Choroid plexus epithelial cell (primary cell): ENCODE measurements at regions not wholly inside any gene's neighbourhood (a gene's known extent, or its start where the extent isn't known, plus 50 kb on each side); places are given as distances from the start of the nearest gene placed in this dataset.
"Not testable (repeated sequence)": the region's sequence is repeated elsewhere in the genome, so short reads cannot be mapped to it uniquely, and the experiment has no call there.

ENCODE experiments used
- DNase-seq: peaks from one replicate; pipeline ENCODE4 v3.0.0-alpha.2; 2010; ENCODE audit warnings: low read depth
- H3K4me3 ChIP-seq: 2 replicates; pipeline ENCODE4 v1.5.1; 2011; ENCODE audit warnings: low read depth, mild to moderate bottlenecking, control low read depth, low read length, moderate library complexity
- CTCF ChIP-seq: conservative IDR thresholded peaks from 2 replicates; pipeline ENCODE4 v1.5.1; 2011; ENCODE audit warnings: low read depth, mild to moderate bottlenecking, control low read depth, inconsistent platforms, low read length, moderate library complexity

- no peak for DNase-seq
- no peak overlapping the region for H3K4me3 ChIP-seq
- no peak for TF ChIP-seq CTCF
Observed at GRCh38 chr11:135002236-135002635, 590.2 kb upstream of the B3GAT1 start.

DNA sequence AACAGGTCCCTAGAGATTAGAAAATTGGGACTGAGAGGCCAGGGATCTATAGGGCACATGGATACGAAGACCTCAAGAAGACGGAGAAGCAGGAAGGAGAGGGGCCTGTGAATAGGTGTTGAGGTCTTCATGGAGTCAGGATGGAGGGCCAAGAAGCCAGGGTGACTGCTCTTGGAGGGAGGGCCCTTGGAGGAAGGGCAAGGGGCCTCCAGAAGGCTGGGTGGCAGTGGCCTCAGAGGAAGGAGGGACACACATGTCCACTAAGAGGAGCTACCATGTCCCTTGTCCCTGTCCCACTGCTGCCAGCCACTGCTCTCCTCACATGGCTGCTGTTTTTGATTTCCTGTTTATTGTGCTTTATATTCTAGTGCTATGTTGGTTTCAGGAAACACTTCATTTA, 589.5 kb upstream of the B3GAT1 start:
- TF ChIP-seq CTCF, result no peak
- no peak for DNase-seq
- H3K4me3 ChIP-seq, result no peak overlapping the region

GRCh38 chr11:135001065-135001464, 589.0 kb upstream of the B3GAT1 start:
- not testable (repeated sequence) for H3K4me3 ChIP-seq, DNase-seq

- no peak for DNase-seq
- no peak overlapping the region for H3K4me3 ChIP-seq
- no peak for TF ChIP-seq CTCF
Observed at GRCh38 chr11:134999590-134999989, 587.5 kb upstream of the B3GAT1 start.

GRCh38 chr11:134997652-134998320, 585.7 kb upstream of the B3GAT1 start:
- no peak for TF ChIP-seq CTCF
- no peak overlapping the region for H3K4me3 ChIP-seq
- DNase-seq, result no peak

GRCh38 chr11:134995741-134996140, 583.7 kb upstream of the B3GAT1 start:
- TF ChIP-seq CTCF, result no peak
- DNase-seq, result no peak
- no peak overlapping the region for H3K4me3 ChIP-seq

- H3K4me3 ChIP-seq, result no peak overlapping the region
- no peak for DNase-seq
- TF ChIP-seq CTCF, result no peak
Observed at GRCh38 chr11:134994431-134994830, 582.4 kb upstream of the B3GAT1 start.
